HG02623 (cell line): ENCODE measurements at regions not wholly inside any gene's neighbourhood (a gene's known extent, or its start where the extent isn't known, plus 50 kb on each side); places are given as distances from the start of the nearest gene placed in this dataset.

Experiments used
- ATAC-seq: cut with Tn5 transposase; IDR thresholded peaks from one replicate; pipeline ENCODE4 v1.9.1; 2021; ENCODE audit warnings: moderate library complexity; ENCODE audit not compliant: unreplicated experiment

DNA sequence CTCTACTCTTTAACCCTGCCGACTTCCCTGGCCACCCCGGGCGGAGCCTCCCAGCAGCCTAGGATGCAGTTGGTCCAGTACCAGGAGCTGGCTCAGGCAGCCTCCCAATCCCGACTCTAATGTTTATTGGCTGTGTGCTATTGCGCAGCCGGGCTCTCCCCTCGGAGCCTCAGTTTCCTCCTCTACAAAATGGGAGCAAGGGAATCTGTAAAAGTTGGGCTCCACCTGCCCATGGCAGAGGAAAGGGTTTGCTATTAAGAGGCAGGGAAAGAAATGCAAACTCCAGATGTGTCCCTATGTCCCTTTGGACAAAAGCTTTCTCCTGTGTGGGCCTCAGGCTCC lies 140.8 kb upstream of the PJA1 start:
- ATAC-seq: no peak

- ATAC-seq: no peak
Measured at GRCh38 chrX:69305333-69306062, 140.2 kb upstream of the PJA1 start.

DNA sequence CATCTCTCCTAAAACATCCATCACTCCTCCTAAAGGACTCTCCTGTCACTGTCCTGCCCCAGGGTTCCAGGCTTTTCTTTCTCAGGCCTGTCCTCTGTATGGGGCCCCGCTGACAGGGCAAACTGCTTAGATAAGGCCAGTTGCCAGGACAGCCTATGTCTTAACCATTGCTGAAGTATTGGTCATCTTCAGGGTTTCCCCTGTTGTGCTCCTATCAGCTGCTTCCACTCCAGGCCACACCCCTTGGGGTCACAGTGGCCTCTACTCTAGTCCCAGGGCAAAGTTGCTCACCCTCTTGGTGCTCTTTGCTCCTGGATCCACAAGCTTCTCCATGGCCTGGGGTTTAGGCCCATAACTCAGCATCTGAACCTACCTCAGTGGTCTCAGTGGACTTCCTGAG lies 138.0 kb upstream of the PJA1 start:
- no peak for ATAC-seq

DNA sequence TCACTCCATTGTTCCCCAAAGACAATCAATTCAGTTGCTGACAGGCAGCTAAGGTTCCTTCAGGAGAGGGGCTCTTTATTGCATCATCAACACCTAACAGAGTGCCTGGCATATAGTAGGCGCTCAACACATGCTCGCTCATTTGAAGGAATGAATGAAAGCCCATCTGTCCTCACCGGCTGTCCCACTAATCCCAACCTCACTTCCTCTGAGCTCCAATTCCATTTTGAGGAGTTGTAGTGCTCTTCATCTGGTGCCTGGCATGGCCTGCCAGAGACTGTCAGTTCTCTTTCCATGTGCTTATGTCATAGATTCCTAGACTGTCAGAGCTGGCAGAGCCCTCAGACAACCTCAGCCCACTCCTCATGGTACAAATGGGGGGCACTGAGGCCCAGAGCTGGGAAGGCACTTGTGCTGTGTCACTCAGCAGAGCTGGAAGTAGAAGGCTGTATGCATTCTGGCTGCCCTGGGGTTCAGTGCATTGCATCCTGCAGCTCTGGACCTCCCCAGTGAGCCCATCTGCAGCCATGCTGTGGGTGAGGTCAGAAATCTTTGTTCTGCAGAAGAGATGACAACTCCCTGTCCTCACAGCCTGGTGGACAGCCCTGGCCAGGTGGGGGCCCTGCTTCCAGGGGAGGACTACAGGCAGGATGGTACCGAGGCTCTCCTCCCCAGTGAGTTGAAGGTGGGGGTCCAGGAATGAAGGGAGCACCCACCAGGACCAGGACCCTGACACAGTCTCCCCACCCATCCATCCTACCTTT lies 134.9 kb upstream of the PJA1 start:
- no peak for ATAC-seq

DNA sequence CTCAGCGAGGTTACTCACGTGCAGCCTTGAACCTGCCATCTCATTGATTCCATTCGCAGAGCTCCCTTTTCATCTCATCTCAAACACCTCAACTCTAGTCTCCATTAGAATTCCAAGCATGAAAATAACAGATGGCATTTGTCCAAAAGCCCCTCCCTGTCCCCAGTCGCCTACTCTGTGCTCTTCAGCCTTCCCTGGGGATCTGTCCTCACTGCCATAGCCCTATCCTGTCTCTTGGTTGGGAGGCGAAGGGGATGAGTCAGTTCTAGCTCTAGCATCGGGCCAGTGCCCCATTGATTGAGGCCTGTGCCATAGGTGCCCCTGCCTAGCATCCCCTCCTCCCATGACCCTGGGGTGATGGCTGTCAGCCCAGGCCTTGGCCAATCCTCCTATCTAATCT lies 134.0 kb upstream of the PJA1 start:
- no peak for ATAC-seq

- ATAC-seq: no peak
Measured at GRCh38 chrX:69298466-69299140, 133.3 kb upstream of the PJA1 start.

- ATAC-seq: no peak
Measured at GRCh38 chrX:69297506-69297905, 132.3 kb upstream of the PJA1 start.

DNA sequence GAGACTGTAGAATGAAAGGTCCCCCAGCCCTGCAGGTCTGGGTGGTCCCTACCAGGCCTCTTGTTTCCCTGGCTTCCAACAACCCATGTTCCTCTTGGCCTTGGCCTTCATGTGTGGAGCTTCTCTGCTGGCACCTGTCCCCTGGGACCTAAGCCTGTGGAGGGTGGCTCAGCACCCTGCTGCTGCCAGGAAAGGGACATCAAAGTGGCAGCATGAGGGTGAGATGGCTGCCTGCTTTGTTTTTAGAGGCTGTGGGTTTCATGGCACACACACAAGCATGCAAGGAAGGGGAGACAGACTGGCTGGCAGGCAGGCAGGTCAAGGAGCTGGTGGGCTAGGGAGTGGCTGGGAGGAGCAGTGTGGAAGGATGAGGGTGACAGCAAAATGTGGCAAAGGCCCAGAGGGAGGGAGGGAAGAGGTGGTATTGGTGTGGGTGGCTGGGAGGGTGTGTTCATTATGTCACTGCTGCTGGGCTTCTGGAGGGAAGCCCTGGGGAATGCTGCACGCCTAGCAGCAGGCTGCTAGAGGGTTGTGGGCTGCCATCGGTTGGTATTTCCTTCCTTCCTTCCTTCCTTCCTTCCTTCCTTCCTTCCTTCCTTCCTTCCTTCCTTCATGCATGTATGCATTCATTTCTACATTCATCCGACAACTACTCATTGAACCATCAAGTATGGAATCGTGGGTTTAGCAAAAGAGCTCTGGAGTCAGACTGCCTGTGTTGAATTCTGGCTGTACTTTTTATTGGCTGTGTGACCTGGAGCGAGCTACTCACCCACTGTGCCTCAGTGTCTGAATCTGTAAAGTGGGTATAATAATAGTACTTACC lies 128.7 kb upstream of the PJA1 start:
- ATAC-seq: no peak

- ATAC-seq: no peak
Measured at GRCh38 chrX:69291116-69291515, 125.9 kb upstream of the PJA1 start.

GRCh38 chrX:69290292-69290691 lies 125.0 kb upstream of the PJA1 start:
- ATAC-seq: no peak

DNA sequence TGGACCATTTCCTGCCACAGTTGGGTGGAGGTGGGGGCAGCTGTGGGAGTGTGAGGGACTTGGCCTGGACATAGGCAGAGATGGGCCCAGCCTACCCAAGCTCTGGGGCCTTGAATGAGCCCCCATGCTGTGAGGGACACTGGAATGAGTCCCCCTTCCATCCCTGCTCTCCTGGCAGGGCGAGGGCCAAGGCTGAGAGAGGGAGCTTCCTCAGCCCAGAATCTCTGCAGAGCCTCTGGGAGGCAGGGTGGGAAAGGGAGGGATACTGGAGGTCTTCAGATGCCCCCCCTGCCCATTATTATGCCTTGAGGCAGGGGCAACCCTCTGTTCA lies 124.5 kb upstream of the PJA1 start:
- no peak for ATAC-seq

DNA sequence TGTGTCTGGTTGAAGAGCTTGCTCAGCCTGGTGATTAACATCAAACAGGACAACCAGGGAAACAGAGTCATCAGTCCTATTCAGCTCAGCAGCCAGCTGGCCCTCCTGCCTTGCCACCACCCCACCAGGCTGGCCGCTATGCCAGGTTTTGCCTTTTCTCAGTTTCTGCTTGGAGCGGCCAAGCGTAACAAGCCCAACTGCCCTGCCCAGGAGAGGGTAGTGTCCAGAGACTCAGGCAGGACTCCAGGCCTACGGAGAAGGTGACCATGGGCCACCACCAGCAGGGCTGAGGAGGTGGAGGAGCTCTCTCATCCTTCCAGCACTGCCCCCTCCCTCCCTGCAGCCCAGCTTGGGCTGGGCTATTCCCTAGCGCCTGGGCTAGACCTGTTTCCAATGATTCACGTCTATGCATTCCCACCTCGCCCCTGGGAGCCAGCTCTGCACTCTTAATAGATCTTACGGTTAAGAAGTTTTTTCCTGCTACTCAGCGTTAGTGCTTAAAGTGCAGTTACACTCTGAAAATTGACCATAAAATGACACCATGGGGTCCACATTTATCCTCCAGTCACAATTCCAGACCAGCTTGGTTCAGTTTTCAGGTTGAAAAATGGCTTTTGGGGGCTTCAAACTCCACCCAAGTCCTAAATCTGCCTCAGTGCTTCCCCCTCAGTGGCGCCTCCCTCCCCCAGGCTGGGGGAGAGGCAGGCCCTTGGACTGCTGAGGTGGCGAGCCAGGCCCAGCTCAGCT lies 124.0 kb upstream of the PJA1 start:
- ATAC-seq: no peak

DNA sequence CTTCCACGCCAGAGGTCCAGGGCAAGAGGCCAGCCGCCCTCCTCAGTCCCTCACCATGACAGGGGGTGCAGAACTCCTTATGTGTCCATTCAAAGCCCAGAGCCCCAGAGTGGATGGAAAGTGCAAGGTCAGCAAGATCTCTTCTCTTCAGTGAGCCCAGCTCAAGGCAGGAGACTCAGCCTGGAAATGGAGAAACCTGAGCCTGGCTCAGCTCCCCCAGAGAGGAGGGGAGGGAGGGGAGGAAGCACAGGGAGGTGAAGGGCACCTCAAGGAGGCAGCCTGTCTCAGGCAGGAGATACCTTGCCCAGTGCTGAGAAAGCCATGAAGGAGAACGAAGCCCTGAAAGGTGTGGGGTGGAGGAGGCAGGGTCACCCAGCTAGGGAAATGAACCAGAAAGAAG lies 121.8 kb upstream of the PJA1 start:
- no peak for ATAC-seq

DNA sequence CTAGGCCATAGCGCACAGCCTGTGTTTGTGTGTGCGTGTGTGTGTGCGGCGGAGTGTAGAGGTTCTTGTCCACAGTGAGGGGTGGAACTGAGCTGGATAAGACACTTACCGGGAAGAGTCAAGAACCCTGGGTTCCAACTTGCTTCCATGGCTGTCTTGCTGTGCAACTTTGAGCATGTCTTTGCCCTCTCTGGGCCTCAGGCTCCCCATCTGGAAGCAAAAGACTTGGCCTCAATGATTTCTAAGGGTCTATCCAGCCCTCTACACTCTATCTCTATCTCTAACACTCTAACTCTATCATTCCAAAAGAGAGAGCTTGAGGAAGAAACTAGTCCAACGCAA lies 121.3 kb upstream of the PJA1 start:
- ATAC-seq: no peak

- ATAC-seq: peak; percentile 61
Measured at GRCh38 chrX:69285881-69286564, 120.8 kb upstream of the PJA1 start.

- no peak for ATAC-seq
Measured at GRCh38 chrX:69285401-69285877, 120.2 kb upstream of the PJA1 start.

GRCh38 chrX:69284491-69284890 lies 119.2 kb upstream of the PJA1 start:
- no peak for ATAC-seq

DNA sequence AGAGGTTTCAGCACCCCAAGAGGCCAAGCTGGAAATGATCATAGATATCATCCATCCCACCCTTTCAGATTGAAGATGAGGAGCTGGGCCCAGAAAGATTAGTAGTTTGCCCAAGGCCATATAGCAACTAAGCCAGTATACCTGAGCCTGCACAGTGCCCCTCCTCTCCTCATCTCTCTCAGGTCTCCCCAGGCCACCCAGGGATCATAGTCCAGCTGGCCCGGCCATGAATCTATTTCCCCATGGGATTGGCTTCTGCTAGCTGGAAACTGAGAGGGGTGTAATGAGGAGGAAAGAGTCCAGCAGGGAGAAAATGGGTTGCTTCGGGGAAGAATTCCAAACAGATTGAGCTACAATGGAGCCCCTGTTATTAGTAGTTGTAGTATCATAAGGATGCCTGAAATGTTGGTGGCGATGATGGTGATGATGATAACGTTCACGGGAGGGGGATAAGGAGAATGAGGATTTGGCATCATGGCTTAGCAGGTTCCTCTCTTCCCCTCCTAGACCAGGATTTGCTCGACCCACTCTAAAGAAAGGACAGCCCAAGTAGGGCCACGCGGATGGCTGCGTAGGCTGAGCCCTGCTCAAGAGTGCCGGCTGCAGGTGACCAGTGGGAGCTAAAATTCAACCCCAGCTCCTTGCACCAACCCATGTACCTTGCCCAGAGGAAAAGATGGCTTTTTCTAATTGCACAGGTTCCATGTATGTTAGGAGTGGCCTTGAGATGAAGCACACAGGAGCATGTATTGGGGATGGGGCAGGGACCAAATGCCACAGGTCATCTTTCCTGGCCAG lies 117.8 kb upstream of the PJA1 start:
- ATAC-seq: no peak

- ATAC-seq: no peak
Measured at GRCh38 chrX:69280933-69281332, 115.7 kb upstream of the PJA1 start.
